IPS-15b (cell line): ENCODE measurements at regions not wholly inside any gene's neighbourhood (a gene's known extent, or its start where the extent isn't known, plus 50 kb on each side); places are given as distances from the start of the nearest gene placed in this dataset.

Experiments
- H3K27me3 ChIP-seq: one replicate; pipeline ENCODE4 v1.6.1; 2013; ENCODE audit warnings: low read length; ENCODE audit not compliant: control insufficient read depth, insufficient read depth
- H3K36me3 ChIP-seq: one replicate; pipeline ENCODE4 v1.6.1; 2013; ENCODE audit warnings: low read length; ENCODE audit not compliant: control insufficient read depth, insufficient read depth
- H3K4me1 ChIP-seq: one replicate; pipeline ENCODE4 v1.6.1; 2013; ENCODE audit warnings: mild to moderate bottlenecking, low read length; ENCODE audit not compliant: control insufficient read depth, insufficient read depth
- H3K4me3 ChIP-seq: one replicate; pipeline ENCODE4 v1.5.1; 2013; ENCODE audit warnings: low read depth, low read length
- H3K9ac ChIP-seq: one replicate; pipeline ENCODE4 v1.6.1; 2013; ENCODE audit warnings: low read depth, mild to moderate bottlenecking, low read length
- H3K9me3 ChIP-seq: one replicate; pipeline ENCODE4 v1.6.1; 2013; ENCODE audit warnings: mild to moderate bottlenecking, low read length; ENCODE audit not compliant: control insufficient read depth, insufficient read depth

- no peaks in the 10 kb centered on the region for H3K9me3 ChIP-seq
Measured at GRCh38 chr2:6203291-6203959, 511.2 kb downstream of the SOX11 start.

DNA sequence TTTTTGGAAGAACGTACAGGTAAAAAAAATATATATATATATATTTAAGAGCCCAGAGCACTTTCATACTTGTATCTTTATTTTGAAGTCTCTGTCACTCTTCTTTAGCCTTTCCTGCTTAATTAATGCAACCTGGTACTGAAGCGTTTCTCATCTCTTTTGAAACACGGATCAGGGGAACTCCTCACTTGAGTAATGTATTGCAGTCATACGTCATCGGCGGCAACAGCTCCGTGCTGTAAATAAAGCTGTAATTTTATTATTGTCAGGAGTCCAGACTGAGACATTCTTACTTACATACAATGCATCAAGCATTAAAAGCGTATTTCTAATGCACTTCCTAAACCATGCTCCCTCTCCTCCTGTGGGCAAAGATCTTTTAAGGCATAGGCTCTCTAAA is 514.7 kb downstream of the SOX11 start:
- Histone ChIP-seq H3K27me3 (no peaks in the 10 kb centered on the region), H3K4me3 (no peak overlapping the region), H3K9me3 (no peaks in the 10 kb centered on the region), H3K4me1 (no peaks in the 10 kb centered on the region), H3K9ac (no peak overlapping the region), H3K36me3 (no peaks in the 10 kb centered on the region)

More at GRCh38 chr2:6203291-6203959, 511.2 kb downstream of the SOX11 start:
- Histone ChIP-seq H3K36me3 (no peaks in the 10 kb centered on the region), H3K9ac (no peak overlapping the region), H3K27me3 (no peaks in the 10 kb centered on the region), H3K4me1 (no peaks in the 10 kb centered on the region), H3K4me3 (no peak overlapping the region)

DNA sequence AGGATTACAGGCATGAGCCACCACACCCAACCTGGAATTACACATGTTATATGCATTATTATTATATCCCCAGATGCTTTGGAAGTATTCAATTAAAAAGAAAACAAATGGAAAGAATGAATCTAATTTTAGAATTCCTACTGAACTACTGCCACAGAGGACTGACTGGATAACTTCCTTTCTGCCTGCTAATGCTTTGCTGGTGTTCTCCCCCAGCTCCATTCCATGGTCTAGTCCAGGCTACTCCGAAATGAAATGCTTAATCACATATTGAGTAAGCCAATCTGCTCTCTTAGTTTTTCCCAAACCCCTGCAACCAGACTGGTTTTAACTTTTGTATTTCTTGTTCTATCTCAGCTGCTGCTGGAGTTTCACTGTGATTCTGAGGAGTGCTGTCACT is 519.1 kb downstream of the SOX11 start:
- H3K36me3 ChIP-seq = no peaks in the 10 kb centered on the region
- H3K4me3 ChIP-seq = no peak overlapping the region
- H3K9me3 ChIP-seq = no peaks in the 10 kb centered on the region
- H3K27me3 ChIP-seq = no peaks in the 10 kb centered on the region
- H3K4me1 ChIP-seq = no peaks in the 10 kb centered on the region
- no peak overlapping the region for H3K9ac ChIP-seq

DNA sequence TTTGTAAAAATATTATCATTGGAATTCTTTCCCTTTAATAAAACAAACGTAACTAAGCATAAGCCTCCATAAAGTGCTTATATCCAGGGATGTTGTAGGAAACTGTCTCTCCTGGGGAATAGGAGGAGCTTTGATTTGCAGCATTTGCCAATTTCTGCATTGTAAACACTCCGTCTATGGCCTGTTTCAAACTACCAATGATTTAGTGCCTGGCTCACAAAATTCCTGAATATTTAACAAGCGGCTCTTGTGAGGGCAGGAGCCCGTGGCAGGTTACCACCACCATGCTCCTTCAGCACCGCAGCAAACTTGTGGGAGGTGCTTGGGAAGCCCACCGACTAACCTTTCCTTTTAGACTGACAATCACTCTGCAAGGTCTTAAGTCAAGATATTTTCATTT is 520.3 kb downstream of the SOX11 start:
- no peaks in the 10 kb centered on the region for H3K27me3 ChIP-seq
- H3K9me3 ChIP-seq = no peaks in the 10 kb centered on the region
- H3K4me3 ChIP-seq = no peak overlapping the region
- H3K4me1 ChIP-seq = no peaks in the 10 kb centered on the region
- no peak overlapping the region for H3K9ac ChIP-seq
- H3K36me3 ChIP-seq = no peaks in the 10 kb centered on the region

DNA sequence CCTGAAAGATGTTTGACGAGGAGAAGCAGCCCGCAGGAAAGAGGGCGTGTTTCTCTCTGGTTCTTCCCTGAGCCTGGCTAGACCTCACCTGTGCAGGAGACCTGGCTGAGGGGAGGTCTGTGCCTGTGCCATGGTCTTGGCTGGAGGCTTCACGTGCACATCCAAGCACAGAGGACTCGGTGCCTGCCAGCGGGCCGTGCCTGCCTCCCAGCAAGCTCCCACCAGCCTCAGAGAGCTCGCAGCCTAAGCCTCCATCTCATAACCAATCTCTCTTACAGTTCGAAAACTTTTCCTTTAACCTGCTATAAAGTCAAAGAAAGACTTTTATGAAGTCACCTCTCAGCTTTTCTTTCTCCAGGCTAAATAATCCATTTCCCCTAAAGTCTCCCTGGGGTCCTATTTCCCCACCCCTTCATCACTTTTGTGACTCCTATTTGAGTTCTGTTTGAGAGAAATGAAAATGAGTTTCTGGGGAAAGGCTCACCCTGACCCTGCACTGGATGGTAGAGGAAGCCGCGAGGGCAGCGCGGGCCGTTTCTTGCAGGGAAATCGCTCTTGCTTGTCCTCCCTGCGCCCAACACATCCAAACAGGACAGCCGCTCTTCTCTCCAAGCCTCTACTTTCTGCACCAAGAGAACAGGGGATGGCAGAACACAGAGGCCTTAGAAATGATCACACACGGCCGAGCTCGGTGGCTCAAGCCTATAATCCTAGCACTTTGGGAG is 521.0 kb downstream of the SOX11 start:
- Histone ChIP-seq H3K4me3 (no peak overlapping the region), H3K4me1 (no peaks in the 10 kb centered on the region), H3K36me3 (no peaks in the 10 kb centered on the region), H3K9ac (no peak overlapping the region), H3K9me3 (no peaks in the 10 kb centered on the region), H3K27me3 (no peaks in the 10 kb centered on the region)

- no peak overlapping the region for H3K9ac ChIP-seq
- no peaks in the 10 kb centered on the region for H3K4me1 ChIP-seq
- H3K36me3 ChIP-seq = no peaks in the 10 kb centered on the region
- H3K27me3 ChIP-seq = no peaks in the 10 kb centered on the region
- no peak overlapping the region for H3K4me3 ChIP-seq
- no peaks in the 10 kb centered on the region for H3K9me3 ChIP-seq
Measured at GRCh38 chr2:6214471-6214870, 522.3 kb downstream of the SOX11 start.

GRCh38 chr2:6215053-6215452 is 522.9 kb downstream of the SOX11 start:
- H3K36me3 ChIP-seq = no peaks in the 10 kb centered on the region
- H3K4me1 ChIP-seq = no peaks in the 10 kb centered on the region
- H3K9me3 ChIP-seq = no peaks in the 10 kb centered on the region
- no peaks in the 10 kb centered on the region for H3K27me3 ChIP-seq
- no peak overlapping the region for H3K9ac ChIP-seq
- H3K4me3 ChIP-seq = no peak overlapping the region

- Histone ChIP-seq H3K4me3 (no peak overlapping the region), H3K4me1 (no peaks in the 10 kb centered on the region), H3K9ac (no peak overlapping the region), H3K9me3 (no peaks in the 10 kb centered on the region), H3K36me3 (no peaks in the 10 kb centered on the region), H3K27me3 (no peaks in the 10 kb centered on the region)
Measured at GRCh38 chr2:6216234-6216633, 524.0 kb downstream of the SOX11 start.

DNA sequence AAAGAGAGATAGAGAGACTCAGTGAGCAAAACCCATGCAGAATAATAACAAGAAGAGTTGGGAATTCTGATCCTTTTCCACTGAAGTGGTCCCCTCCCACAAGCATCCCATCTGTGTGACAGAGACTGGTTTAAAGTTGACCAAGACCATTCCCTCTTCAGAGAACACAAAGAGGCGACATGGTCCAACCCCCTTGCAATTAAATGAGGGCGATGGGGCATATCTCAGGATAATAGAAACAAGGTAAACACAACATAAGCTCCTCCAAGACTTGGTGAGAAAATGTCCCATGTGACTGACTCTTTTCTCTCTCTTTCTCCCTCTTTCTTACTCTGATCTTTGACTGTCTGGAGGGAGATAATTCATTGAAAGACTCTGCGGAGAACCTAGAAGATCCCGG is 526.7 kb downstream of the SOX11 start:
- no peaks in the 10 kb centered on the region for H3K36me3 ChIP-seq
- no peak overlapping the region for H3K9ac ChIP-seq
- no peaks in the 10 kb centered on the region for H3K27me3 ChIP-seq
- no peak overlapping the region for H3K4me3 ChIP-seq
- no peaks in the 10 kb centered on the region for H3K4me1 ChIP-seq
- no peaks in the 10 kb centered on the region for H3K9me3 ChIP-seq

GRCh38 chr2:6219906-6220305 is 527.7 kb downstream of the SOX11 start:
- H3K4me1 ChIP-seq = no peaks in the 10 kb centered on the region
- no peak overlapping the region for H3K4me3 ChIP-seq
- no peaks in the 10 kb centered on the region for H3K27me3 ChIP-seq
- H3K36me3 ChIP-seq = no peaks in the 10 kb centered on the region
- no peaks in the 10 kb centered on the region for H3K9me3 ChIP-seq
- H3K9ac ChIP-seq = no peak overlapping the region

- Histone ChIP-seq H3K9ac (no peak overlapping the region), H3K4me3 (no peak overlapping the region), H3K27me3 (no peaks in the 10 kb centered on the region), H3K9me3 (no peaks in the 10 kb centered on the region), H3K4me1 (no peaks in the 10 kb centered on the region), H3K36me3 (no peaks in the 10 kb centered on the region)
Measured at GRCh38 chr2:6222296-6222695, 530.1 kb downstream of the SOX11 start.

DNA sequence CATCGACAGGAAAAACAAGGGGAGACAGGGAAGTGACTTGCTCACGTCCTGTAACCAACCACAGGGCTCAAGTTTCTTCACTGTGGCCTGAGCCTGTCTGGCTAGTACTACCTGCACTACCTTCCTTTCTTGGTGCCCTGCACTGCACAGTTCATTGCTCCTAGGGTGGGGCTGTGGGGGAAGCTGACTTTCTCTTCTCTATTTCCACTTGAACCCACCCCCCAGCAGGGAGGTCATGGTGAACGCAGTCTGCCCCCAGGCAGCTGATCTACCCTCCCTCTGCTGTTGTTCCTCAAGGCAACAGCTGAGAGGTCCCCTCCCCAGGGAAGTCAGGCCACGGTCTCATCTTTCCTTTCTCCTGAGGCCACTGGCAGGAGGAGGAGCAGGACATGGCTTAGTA is 532.1 kb downstream of the SOX11 start:
- no peak overlapping the region for H3K4me3 ChIP-seq
- no peak overlapping the region for H3K9ac ChIP-seq
- no peaks in the 10 kb centered on the region for H3K27me3 ChIP-seq
- H3K36me3 ChIP-seq = no peaks in the 10 kb centered on the region
- H3K4me1 ChIP-seq = no peaks in the 10 kb centered on the region
- H3K9me3 ChIP-seq = no peaks in the 10 kb centered on the region
